ENCODE measurements at regions not wholly inside any gene's neighbourhood (a gene's known extent, or its start where the extent isn't known, plus 50 kb on each side); places are given as distances from the start of the nearest gene placed in this dataset.

- H3K27ac ChIP-seq, result no peak overlapping the region
- no peak for TF ChIP-seq ZFX (IDR thresholded peaks at IDR 0.05; ENCODE audit: borderline replicate concordance)
- no peak for TF ChIP-seq CTCF (IDR thresholded peaks at IDR 0.05)
Observed at GRCh38 chr2:10985260-10985659, 73.5 kb downstream of the KCNF1 start.

DNA sequence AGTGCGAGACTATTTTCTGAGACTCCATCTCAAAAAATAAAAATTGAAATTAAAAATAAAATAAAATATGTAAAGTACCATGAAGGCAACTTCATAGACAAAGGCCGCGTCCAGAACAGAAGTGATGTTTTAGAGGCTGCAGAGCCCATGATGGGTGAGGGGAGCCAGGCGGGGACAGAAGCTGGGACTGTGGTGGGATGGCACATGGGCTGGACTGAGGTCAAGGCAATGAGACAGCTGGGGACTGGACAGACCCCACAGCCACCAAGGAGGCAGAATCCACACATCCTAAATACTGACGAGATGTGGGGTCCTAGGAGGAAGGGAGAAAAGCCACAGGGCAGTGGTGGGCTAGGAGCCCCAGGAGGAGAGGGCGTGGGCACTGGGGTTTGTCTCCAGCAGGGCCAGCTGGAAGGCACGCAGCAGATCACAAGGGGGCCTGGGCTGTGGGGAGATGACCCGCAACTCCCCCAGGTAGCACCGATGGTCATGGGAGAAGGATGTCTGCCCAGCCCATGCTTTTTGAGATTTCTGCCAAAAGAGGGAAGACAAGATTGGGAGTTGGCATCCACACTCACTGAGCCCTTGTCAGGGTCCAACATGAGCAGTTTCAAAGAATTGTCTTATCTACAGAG, 74.3 kb downstream of the KCNF1 start:
- no peak overlapping the region for H3K27ac ChIP-seq
- TF ChIP-seq CTCF (IDR thresholded peaks at IDR 0.05) (no peak), ZFX (IDR thresholded peaks at IDR 0.05; ENCODE audit: borderline replicate concordance) (no peak)

DNA sequence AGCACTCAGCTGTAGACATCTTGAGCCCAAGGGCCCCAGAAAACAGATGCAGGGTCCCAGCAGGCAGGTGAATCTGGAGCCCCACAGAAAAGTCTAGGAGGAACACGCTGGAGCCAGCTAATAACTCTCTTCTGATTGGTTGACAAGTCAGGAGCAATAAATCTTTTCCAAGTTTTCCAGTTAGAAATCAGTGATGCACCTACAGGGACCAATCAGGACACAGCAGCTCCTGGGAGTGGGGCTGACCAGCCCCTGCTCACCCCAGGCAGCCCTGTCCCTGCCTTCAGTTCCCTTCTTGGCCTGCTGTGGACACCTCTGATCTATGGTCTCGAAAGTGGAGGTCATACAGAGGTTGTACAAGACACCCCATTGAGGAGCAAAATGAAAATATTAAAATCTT, 75.7 kb downstream of the KCNF1 start:
- TF ChIP-seq ZFX (IDR thresholded peaks at IDR 0.05; ENCODE audit: borderline replicate concordance), result no peak
- no peak for TF ChIP-seq CTCF (IDR thresholded peaks at IDR 0.05)

DNA sequence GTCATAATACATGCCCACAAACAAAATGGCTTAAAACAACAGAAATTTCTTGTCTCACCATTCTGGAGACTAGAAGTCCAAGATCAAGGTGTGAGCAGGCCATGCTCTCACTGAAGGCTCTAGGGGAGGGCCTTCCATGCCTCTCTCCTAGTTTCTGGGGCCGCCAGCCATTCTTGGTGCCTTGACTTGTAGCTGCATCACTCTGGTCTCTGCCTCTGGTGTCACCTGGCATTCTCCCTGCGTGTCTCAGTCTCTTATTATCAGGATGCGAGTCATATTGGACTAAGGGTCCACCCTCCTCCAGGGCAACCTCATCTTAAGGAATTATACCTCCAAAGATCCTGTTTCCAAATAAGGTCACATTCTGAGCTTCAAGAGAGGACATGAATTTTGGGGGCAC, 76.1 kb downstream of the KCNF1 start:
- no peak overlapping the region for H3K27ac ChIP-seq
- no peak for TF ChIP-seq CTCF (IDR thresholded peaks at IDR 0.05)
- no peak for TF ChIP-seq ZFX (IDR thresholded peaks at IDR 0.05; ENCODE audit: borderline replicate concordance)

More for the DNA sequence above, 75.7 kb downstream of the KCNF1 start:
- H3K27ac ChIP-seq, result no peak overlapping the region

GRCh38 chr2:10989151-10989550, 77.4 kb downstream of the KCNF1 start:
- no peak for TF ChIP-seq CTCF (IDR thresholded peaks at IDR 0.05)
- no peak for TF ChIP-seq ZFX (IDR thresholded peaks at IDR 0.05; ENCODE audit: borderline replicate concordance)

GRCh38 chr2:10989782-10990181, 78.0 kb downstream of the KCNF1 start:
- TF ChIP-seq CTCF (IDR thresholded peaks at IDR 0.05) (no peak), ZFX (IDR thresholded peaks at IDR 0.05; ENCODE audit: borderline replicate concordance) (no peak)
- H3K27ac ChIP-seq, result no peak overlapping the region

More at GRCh38 chr2:10989151-10989550, 77.4 kb downstream of the KCNF1 start:
- H3K27ac ChIP-seq, result no peak overlapping the region

DNA sequence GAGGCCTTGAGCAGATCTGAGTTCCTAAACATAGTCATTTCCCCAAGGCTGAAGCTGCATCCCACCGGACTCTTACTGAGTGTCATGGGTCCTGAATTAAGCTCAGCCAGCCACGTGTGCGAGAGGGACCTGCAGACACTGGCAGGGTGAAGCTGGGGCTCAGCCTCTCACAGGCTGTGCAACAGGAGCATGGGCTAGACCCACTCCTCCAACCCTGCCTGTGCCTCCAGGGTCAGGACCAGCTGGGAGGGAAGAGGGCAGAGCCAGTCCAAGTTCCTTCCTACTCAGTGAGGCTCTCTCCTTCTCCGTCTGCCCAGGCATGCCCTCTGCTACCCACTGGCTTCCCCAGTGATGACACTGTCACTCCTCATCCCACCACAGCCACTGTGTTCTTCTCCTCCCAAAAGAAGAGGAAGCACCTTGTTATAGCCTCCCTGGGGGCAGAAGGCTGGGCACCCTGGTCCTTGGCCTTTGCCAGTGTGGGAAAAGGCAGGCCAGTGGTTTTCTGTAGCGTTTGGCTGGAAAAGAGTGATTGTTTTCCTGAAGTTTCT, 78.9 kb downstream of the KCNF1 start:
- no peak for TF ChIP-seq ZFX (IDR thresholded peaks at IDR 0.05; ENCODE audit: borderline replicate concordance)
- TF ChIP-seq CTCF (IDR thresholded peaks at IDR 0.05), result no peak
- H3K27ac ChIP-seq, result no peak overlapping the region
